SIG-M5 treated with dmso at 0.1 percent for 504 hours (cell line): ENCODE measurements at regions not wholly inside any gene's neighbourhood (a gene's known extent, or its start where the extent isn't known, plus 50 kb on each side); places are given as distances from the start of the nearest gene placed in this dataset.
A peak's percentile ranks its signal among the peaks of the same experiment; 100 is the strongest.
"Not testable (repeated sequence)": the region's sequence is repeated elsewhere in the genome, so short reads cannot be mapped to it uniquely, and the experiment has no call there.

Experiments
- DNase-seq: peaks from one replicate; lab custom pipeline; 2025; ENCODE audit not compliant: unreplicated experiment; lab: John Stamatoyannopoulos, UW

GRCh38 chr6:105557291-105557690 is 154.4 kb upstream of the PREP start:
- no peak for DNase-seq

- peak; percentile 74 for DNase-seq
These were observed 150.3 kb upstream of the PREP start for GRCh38 chr6:105553171-105553570.

- no peak for DNase-seq
These were observed 148.2 kb upstream of the PREP start for GRCh38 chr6:105550955-105551620.

GRCh38 chr6:105546754-105547153 is 143.9 kb upstream of the PREP start:
- no peak for DNase-seq

GRCh38 chr6:105545947-105546731 is 143.3 kb upstream of the PREP start:
- no peak for DNase-seq

- no peak for DNase-seq
These were observed 142.5 kb upstream of the PREP start for GRCh38 chr6:105545228-105545920.

GRCh38 chr6:105539911-105540310 is 137.0 kb upstream of the PREP start:
- DNase-seq = no peak

- DNase-seq = no peak
These were observed 135.2 kb upstream of the PREP start for GRCh38 chr6:105537981-105538578.

GRCh38 chr6:105536961-105537360 is 134.1 kb upstream of the PREP start:
- no peak for DNase-seq

- DNase-seq = no peak
These were observed 130.4 kb upstream of the PREP start for GRCh38 chr6:105533301-105533700.

GRCh38 chr6:105526225-105526872 is 123.5 kb upstream of the PREP start:
- no peak for DNase-seq

- no peak for DNase-seq
These were observed 119.9 kb upstream of the PREP start for GRCh38 chr6:105522626-105523322.

- no peak for DNase-seq
These were observed 117.1 kb upstream of the PREP start for GRCh38 chr6:105519954-105520353.

GRCh38 chr6:105518993-105519392 is 116.1 kb upstream of the PREP start:
- not testable (repeated sequence) for DNase-seq

- no peak for DNase-seq
These were observed 112.2 kb upstream of the PREP start for GRCh38 chr6:105515054-105515453.

GRCh38 chr6:105514306-105514705 is 111.4 kb upstream of the PREP start:
- no peak for DNase-seq

- no peak for DNase-seq
These were observed 108.8 kb upstream of the PREP start for GRCh38 chr6:105511639-105512038.

- no peak for DNase-seq
These were observed 107.9 kb upstream of the PREP start for GRCh38 chr6:105510746-105511145.

GRCh38 chr6:105509506-105510331 is 106.8 kb upstream of the PREP start:
- no peak for DNase-seq

GRCh38 chr6:105507811-105508210 is 104.9 kb upstream of the PREP start:
- DNase-seq = no peak
